Osteoblast (primary cell): ENCODE measurements at regions not wholly inside any gene's neighbourhood (a gene's known extent, or its start where the extent isn't known, plus 50 kb on each side); places are given as distances from the start of the nearest gene placed in this dataset.

ENCODE experiments used
- DNase-seq: peaks from one replicate; pipeline ENCODE4 v3.0.0; 2011; ENCODE audit warnings: low spot score, mixed read lengths; ENCODE audit not compliant: insufficient read length; ENCODE audit errors: missing footprints
- H2AFZ ChIP-seq: 2 replicates; pipeline ENCODE4 v1.6.0; 2011; ENCODE audit warnings: mild to moderate bottlenecking, low read length
- H3K27ac ChIP-seq: 2 replicates; pipeline ENCODE4 v1.5.1; 2011; ENCODE audit warnings: mild to moderate bottlenecking, low read depth, low read length, moderate library complexity
- H3K27me3 ChIP-seq: 2 replicates; pipeline ENCODE4 v1.6.0; 2012; ENCODE audit warnings: mild to moderate bottlenecking, control low read depth, inconsistent platforms, low read length, moderate library complexity; ENCODE audit not compliant: insufficient read depth
- H3K36me3 ChIP-seq: 2 replicates; pipeline ENCODE4 v1.5.1; 2011; ENCODE audit warnings: mild to moderate bottlenecking, low read length, control low read depth, moderate library complexity; ENCODE audit not compliant: insufficient read depth
- H3K4me1 ChIP-seq: 2 replicates; pipeline ENCODE4 v1.5.1; 2011; ENCODE audit warnings: mild to moderate bottlenecking, low read length, control low read depth, moderate library complexity; ENCODE audit not compliant: insufficient read depth
- H3K4me2 ChIP-seq: 2 replicates; pipeline ENCODE4 v1.6.0; 2011; ENCODE audit warnings: mild to moderate bottlenecking, low read length; ENCODE audit not compliant: insufficient read depth
- H3K4me3 ChIP-seq: fragments of 200-600 bp; sonication (generic); 3 replicates; pipeline ENCODE4 v1.5.1; 2012; ENCODE audit warnings: mild to moderate bottlenecking, low read length, inconsistent platforms; ENCODE audit not compliant: insufficient read depth
- H3K79me2 ChIP-seq: 2 replicates; pipeline ENCODE4 v1.6.0; 2012; ENCODE audit warnings: mild to moderate bottlenecking, low read length, control low read depth, inconsistent platforms; ENCODE audit not compliant: insufficient read depth
- H3K9me3 ChIP-seq: 2 replicates; pipeline ENCODE4 v1.5.1; 2011; ENCODE audit warnings: low read depth, low read length, control low read depth
- H4K20me1 ChIP-seq: 2 replicates; pipeline ENCODE4 v1.6.0; 2012; ENCODE audit warnings: mild to moderate bottlenecking, low read length, control low read depth; ENCODE audit not compliant: insufficient read depth
- CTCF ChIP-seq: IDR thresholded peaks from 2 replicates; pipeline ENCODE4 v1.5.1; 2011; ENCODE audit warnings: mild to moderate bottlenecking, low read depth, low read length, moderate library complexity; ENCODE audit errors: extremely low read depth

- no peaks in the 10 kb centered on the region for H3K4me1 ChIP-seq
- H4K20me1 ChIP-seq: no peaks in the 10 kb centered on the region
- no peaks in the 10 kb centered on the region for H3K9me3 ChIP-seq
- no peaks in the 10 kb centered on the region for H3K79me2 ChIP-seq
- no peak for TF ChIP-seq CTCF
- no peak for DNase-seq
- no peak overlapping the region for H2AFZ ChIP-seq
- H3K36me3 ChIP-seq: no peaks in the 10 kb centered on the region
- H3K4me2 ChIP-seq: no peak overlapping the region
- H3K27me3 ChIP-seq: no peaks in the 10 kb centered on the region
- H3K27ac ChIP-seq: no peak overlapping the region
- H3K4me3 ChIP-seq: no peak overlapping the region
Measured at GRCh38 chr4:146022541-146022940, 83.9 kb upstream of the ZNF827 start.

GRCh38 chr4:146018247-146018646, 79.6 kb upstream of the ZNF827 start:
- Histone ChIP-seq H3K79me2 (no peaks in the 10 kb centered on the region), H3K9me3 (no peaks in the 10 kb centered on the region), H3K27me3 (no peaks in the 10 kb centered on the region), H3K4me3 (no peak overlapping the region), H3K4me1 (no peaks in the 10 kb centered on the region), H3K4me2 (no peak overlapping the region), H2AFZ (no peak overlapping the region), H3K36me3 (no peaks in the 10 kb centered on the region), H3K27ac (no peak overlapping the region), H4K20me1 (no peaks in the 10 kb centered on the region)
- no peak for TF ChIP-seq CTCF
- DNase-seq: no peak

GRCh38 chr4:146004730-146005129, 66.1 kb upstream of the ZNF827 start:
- TF ChIP-seq CTCF: no peak
- DNase-seq: no peak

GRCh38 chr4:145988628-145989027, 50.0 kb upstream of the ZNF827 start:
- H2AFZ ChIP-seq: no peak overlapping the region
- TF ChIP-seq CTCF: no peak
- no peak overlapping the region for H3K27ac ChIP-seq
- H3K36me3 ChIP-seq: no peaks in the 10 kb centered on the region
- H3K79me2 ChIP-seq: no peaks in the 10 kb centered on the region
- H3K27me3 ChIP-seq: no peaks in the 10 kb centered on the region
- no peaks in the 10 kb centered on the region for H3K4me1 ChIP-seq
- no peaks in the 10 kb centered on the region for H4K20me1 ChIP-seq
- DNase-seq: no peak
- no peak overlapping the region for H3K4me2 ChIP-seq
- no peaks in the 10 kb centered on the region for H3K9me3 ChIP-seq
- no peak overlapping the region for H3K4me3 ChIP-seq

More at GRCh38 chr4:146004730-146005129, 66.1 kb upstream of the ZNF827 start:
- Histone ChIP-seq H3K9me3 (no peaks in the 10 kb centered on the region), H3K4me1 (no peaks in the 10 kb centered on the region), H2AFZ (no peak overlapping the region), H3K27ac (no peak overlapping the region), H3K27me3 (no peaks in the 10 kb centered on the region), H3K79me2 (no peaks in the 10 kb centered on the region), H3K36me3 (no peaks in the 10 kb centered on the region), H3K4me2 (no peak overlapping the region), H3K4me3 (no peak overlapping the region), H4K20me1 (no peaks in the 10 kb centered on the region)
